Heart left ventricle (tissue), 16 donors: ENCODE measurements at regions not wholly inside any gene's neighbourhood (a gene's known extent, or its start where the extent isn't known, plus 50 kb on each side); places are given as distances from the start of the nearest gene placed in this dataset.

Experiments used
- ATAC-seq, 4 donors: fragments of 200-7000 bp; cut with Tn5 transposase; one replicate each; pipeline ENCODE4 v1.9.1; 2020 to 2022; ENCODE audit warnings: moderate library complexity in 4 of 4, mild to moderate bottlenecking in 3 of 4, moderate number of reproducible peaks in 1 of 4
- DNase-seq, 5 donors: peaks; one replicate each; pipeline ENCODE4 v3.0.0-alpha.2; 2020
- H3K27ac ChIP-seq, 12 donors: fragments of 200-600 bp; sonication (generic) in 4 of 12; one replicate each; pipeline versions ENCODE4 v1.5.0 to v1.8.0; 2016 to 2022; ENCODE audit warnings: mild to moderate bottlenecking in 2 of 12
- H3K27me3 ChIP-seq, 9 donors: fragments of 200-600 bp; sonication (generic) in 2 of 9; one replicate each; pipeline versions ENCODE4 v1.5.1 to v1.8.0; 2016 to 2022; ENCODE audit warnings: mild to moderate bottlenecking in 3 of 9
- H3K36me3 ChIP-seq, 9 donors: fragments of 200-600 bp; sonication (generic) in 2 of 9; one replicate each; pipeline versions ENCODE4 v1.5.0 to v1.8.0; 2018 to 2022; ENCODE audit warnings: mild to moderate bottlenecking in 2 of 9
- H3K4me1 ChIP-seq, 12 donors: fragments of 200-600 bp; sonication (generic) in 4 of 12; one replicate each; pipeline versions ENCODE4 v1.5.0 to v1.8.0; 2016 to 2022; ENCODE audit warnings: mild to moderate bottlenecking in 3 of 12
- H3K4me3 ChIP-seq, 12 donors: fragments of 200-600 bp; sonication (generic) in 4 of 12; one replicate each; pipeline versions ENCODE4 v1.5.0 to v1.8.0; 2017 to 2022; ENCODE audit warnings: mild to moderate bottlenecking in 9 of 12, moderate library complexity in 4 of 12
- H3K9me3 ChIP-seq, 12 donors: fragments of 200-600 bp; sonication (generic) in 4 of 12; one replicate each; pipeline versions ENCODE4 v1.5.0 to v1.8.0; 2016 to 2022; ENCODE audit warnings: mild to moderate bottlenecking in 1 of 12
- POLR2A ChIP-seq, 2 donors: fragments of 450-650 bp; IDR thresholded peaks; one replicate each; pipeline ENCODE4 v1.6.1; 2017; ENCODE audit warnings: antibody characterized with exemption in 2 of 2, mild to moderate bottlenecking in 2 of 2, moderate library complexity in 2 of 2
- WGBS, 4 donors: extraction: QIAGEN DNeasy Blood & Tissue Kit in 2 of 4; methylation state at CpG; one replicate each; pipeline versions ENCODE4 v1.1.5 to v1.1.7; 2013 to 2018; 5-methylcytosine and 5-hydroxymethylcytosine counted together
- intact Hi-C, 10 donors: fragments of 100-400 bp; cut with DNase I; formaldehyde crosslinking; loops; one replicate each; pipeline versions ENCODE4 v1.11.1 to v1.14.2; 2022
- TF ChIP-seq, protein P1 (sequence below), 12 donors: fragments of 200-600 bp; sonication (generic) in 4 of 12; IDR thresholded peaks; one replicate each; pipeline versions ENCODE4 v1.5.0 to v1.8.0; 2018 to 2022; ENCODE audit warnings: antibody characterized with exemption in 12 of 12, mild to moderate bottlenecking in 5 of 12
- donor health status: ischemic (EF 13 %, LVEDD 7.1; RV severe dilation, severe dysfunction).
- donor health status: healthy with polysubstance abuse.
- donor health status: DM: no; HTN: yes; CAD: no.
- donor health status: DM: no; HTN: no; CAD: no.
- donor health status: ischemic (EF 25% LVEDD 6.9; RV normal size, moderate dysfunction).
- donor health status: ischemic (EF 25% LVEDD 5.7; RV mildly dilated, moderate dysfunction).
- donor health status: healthy.
- donor health status: DM: yes; HTN: yes; CAD: no.
- donor health status: ischemic (EF 35%, LVEDD 5.7; RV mildly dilated, moderate dysfunction).
- donor health status: nonischemic (EF 11% LVEDD 7.7; RV severe dilation, severe dysfunction).
- donor health status: DM: yes; HTN: yes; CAD: no.
- donor health status: PGD.
- donor health status: ischemic (EF 29% LVEDD 5.4; RV normal size, mild dysfunction).
- donor health status: nonischemic (EF 23%, LVEDD 6.1; RV moderate dilation, normal function).

DNA sequence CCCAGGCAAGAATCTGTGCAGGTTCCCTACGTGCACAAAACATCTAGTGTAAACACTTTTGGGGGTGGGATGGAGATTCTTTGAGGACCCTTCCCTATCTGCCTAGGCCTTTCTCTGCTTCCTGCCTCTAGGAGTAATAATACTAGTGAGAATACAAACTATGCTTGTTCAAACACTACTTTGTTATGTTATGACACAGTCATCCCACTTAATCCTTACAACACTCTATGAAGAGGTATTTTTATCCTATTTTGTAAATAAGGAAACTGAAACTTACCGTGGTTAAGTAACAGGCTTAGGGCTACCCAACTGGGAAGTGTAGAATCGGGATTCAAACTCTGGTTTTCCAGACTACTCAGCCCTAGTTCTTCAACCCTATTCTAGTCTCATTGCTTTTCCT is 96.5 kb downstream of the KCNA5 start:
- no peak for DNase-seq
- no peaks in the 10 kb centered on the region for H3K36me3 ChIP-seq
- intact Hi-C loops = loop anchor here in 1 of 10 donors (10.0 kb wide), 1 partner anchor 1965 kb away; no protein-coding TSS in a partner anchor
- peaks cover 0 to 2% (median 0%) of the 10 kb centered on the region in 9 donors for H3K27me3 ChIP-seq
- no peak overlapping the region for H3K4me3 ChIP-seq
- no peak overlapping the region for H3K27ac ChIP-seq
- 82 to 92% (median 87%) methylated on average over 3 of the region's 3 CpGs for WGBS, 4 donors
- no peak for ATAC-seq
- no peaks in the 10 kb centered on the region for H3K4me1 ChIP-seq
- TF ChIP-seq POLR2A (IDR thresholded peaks at IDR 0.05) = no peak
- TF ChIP-seq, protein P1, sequence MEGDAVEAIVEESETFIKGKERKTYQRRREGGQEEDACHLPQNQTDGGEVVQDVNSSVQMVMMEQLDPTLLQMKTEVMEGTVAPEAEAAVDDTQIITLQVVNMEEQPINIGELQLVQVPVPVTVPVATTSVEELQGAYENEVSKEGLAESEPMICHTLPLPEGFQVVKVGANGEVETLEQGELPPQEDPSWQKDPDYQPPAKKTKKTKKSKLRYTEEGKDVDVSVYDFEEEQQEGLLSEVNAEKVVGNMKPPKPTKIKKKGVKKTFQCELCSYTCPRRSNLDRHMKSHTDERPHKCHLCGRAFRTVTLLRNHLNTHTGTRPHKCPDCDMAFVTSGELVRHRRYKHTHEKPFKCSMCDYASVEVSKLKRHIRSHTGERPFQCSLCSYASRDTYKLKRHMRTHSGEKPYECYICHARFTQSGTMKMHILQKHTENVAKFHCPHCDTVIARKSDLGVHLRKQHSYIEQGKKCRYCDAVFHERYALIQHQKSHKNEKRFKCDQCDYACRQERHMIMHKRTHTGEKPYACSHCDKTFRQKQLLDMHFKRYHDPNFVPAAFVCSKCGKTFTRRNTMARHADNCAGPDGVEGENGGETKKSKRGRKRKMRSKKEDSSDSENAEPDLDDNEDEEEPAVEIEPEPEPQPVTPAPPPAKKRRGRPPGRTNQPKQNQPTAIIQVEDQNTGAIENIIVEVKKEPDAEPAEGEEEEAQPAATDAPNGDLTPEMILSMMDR (IDR thresholded peaks at IDR 0.05) = no peak
- peaks cover 0 to 7% (median 1%) of the 10 kb centered on the region in 12 donors for H3K9me3 ChIP-seq

DNA sequence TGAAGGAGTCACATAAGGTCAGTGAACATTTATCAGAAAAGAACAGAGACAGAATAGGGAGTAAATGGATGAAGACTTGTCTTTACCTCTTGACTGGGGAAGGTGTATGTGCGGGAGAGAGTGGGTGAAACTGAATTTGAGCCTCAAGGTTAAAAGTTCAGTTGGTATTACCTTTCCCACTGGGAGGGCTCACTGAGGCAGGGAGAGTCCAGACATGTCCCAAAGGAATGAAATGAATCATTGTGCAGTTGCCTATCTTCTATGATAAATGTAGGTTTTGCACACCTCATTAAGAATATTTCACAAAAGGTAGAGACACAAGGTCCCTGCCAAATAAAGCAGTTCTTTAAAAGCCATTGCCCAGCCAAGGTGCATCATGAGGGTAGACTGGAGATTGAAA is 105.2 kb downstream of the KCNA5 start:
- TF ChIP-seq, protein P1 (IDR thresholded peaks at IDR 0.05) = no peak
- no peak for TF ChIP-seq POLR2A (IDR thresholded peaks at IDR 0.05)
- intact Hi-C loops = loop anchor here in 1 of 10 donors (10.0 kb wide), 1 partner anchor 1974 kb away; no protein-coding TSS in a partner anchor
- WGBS, 4 donors = 90 to 98% (median 95%) methylated on average over 1 of the region's 1 CpG

DNA sequence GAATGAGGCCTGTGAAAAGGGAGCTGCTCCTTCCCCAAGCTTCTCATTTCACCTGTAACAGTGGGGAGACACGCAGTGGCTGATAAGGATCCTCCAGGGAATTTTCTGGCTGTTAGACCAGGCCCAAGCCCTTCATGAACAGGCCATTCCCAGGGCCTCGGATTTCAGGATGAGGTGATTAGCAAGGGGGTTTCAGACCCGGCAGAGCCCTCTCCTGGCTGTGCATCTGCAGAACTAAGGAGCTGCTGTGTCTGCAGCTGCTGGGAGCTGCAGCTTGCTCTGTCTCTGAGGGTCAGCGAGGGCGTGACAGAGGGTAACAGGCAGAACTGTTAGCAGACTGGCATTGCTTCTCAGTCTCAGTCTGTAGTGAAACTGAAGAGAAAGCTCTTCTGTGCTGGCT is 110.4 kb downstream of the KCNA5 start:
- 63 to 78% (median 73%) methylated on average over 5 of the region's 5 CpGs for WGBS, 4 donors
- intact Hi-C loops = no loop called here
- no peak overlapping the region for H3K27ac ChIP-seq
- no peak for TF ChIP-seq POLR2A (IDR thresholded peaks at IDR 0.05)
- TF ChIP-seq, protein P1 (IDR thresholded peaks at IDR 0.05) = no peak
- H3K4me1 ChIP-seq = no peaks in the 10 kb centered on the region
- H3K27me3 ChIP-seq = peaks cover 0 to 35% (median 0%) of the 10 kb centered on the region in 9 donors
- no peaks in the 10 kb centered on the region for H3K9me3 ChIP-seq
- no peak overlapping the region for H3K4me3 ChIP-seq
- no peak for ATAC-seq
- no peaks in the 10 kb centered on the region for H3K36me3 ChIP-seq
- DNase-seq = no peak

More for the DNA sequence above, 105.2 kb downstream of the KCNA5 start:
- H3K4me3 ChIP-seq = no peak overlapping the region
- ATAC-seq = no peak
- H3K27ac ChIP-seq = no peak overlapping the region
- H3K27me3 ChIP-seq = peaks cover 0 to 34% (median 0%) of the 10 kb centered on the region in 9 donors
- no peaks in the 10 kb centered on the region for H3K4me1 ChIP-seq
- no peaks in the 10 kb centered on the region for H3K36me3 ChIP-seq
- H3K9me3 ChIP-seq = peaks cover 0 to 2% (median 0%) of the 10 kb centered on the region in 12 donors
- no peak for DNase-seq

DNA sequence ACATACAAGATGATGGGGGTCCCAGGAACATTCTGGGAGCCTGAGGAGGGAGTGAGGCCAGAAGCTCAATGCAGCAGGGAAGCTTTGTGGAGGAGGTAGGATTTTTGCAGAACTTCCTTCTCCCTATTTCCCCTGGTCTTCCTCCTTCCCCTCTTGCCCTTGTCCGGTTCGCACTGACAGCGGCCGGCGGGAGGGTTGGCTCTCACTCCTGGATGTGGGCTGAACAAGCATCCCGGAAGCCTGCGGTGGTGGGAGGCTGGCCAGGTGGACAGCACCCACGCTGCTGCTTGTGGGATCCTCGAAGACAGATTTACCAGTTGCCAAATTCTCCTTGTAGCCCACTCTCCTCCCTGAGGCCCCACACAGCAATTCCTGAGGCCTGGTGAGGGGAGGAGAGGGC is 112.2 kb downstream of the KCNA5 start:
- WGBS, 4 donors = 43 to 60% (median 55%) methylated on average over 5 to 9 of the region's 9 CpGs
- ATAC-seq (no peak), DNase-seq (no peak)
- Histone ChIP-seq H3K27me3 (peaks cover 0 to 35% (median 0%) of the 10 kb centered on the region in 9 donors), H3K4me3 (no peak overlapping the region), H3K4me1 (no peaks in the 10 kb centered on the region), H3K27ac (no peak overlapping the region), H3K36me3 (no peaks in the 10 kb centered on the region), H3K9me3 (no peaks in the 10 kb centered on the region)
- TF ChIP-seq, protein P1 (IDR thresholded peaks at IDR 0.05) = no peak
- no peak for TF ChIP-seq POLR2A (IDR thresholded peaks at IDR 0.05)
- intact Hi-C loops = no loop called here
